Cardiac muscle cell (in vitro differentiated cells and primary cell): ENCODE measurements at regions not wholly inside any gene's neighbourhood (a gene's known extent, or its start where the extent isn't known, plus 50 kb on each side); places are given as distances from the start of the nearest gene placed in this dataset.

Experiments
- DNase-seq, 2 donors: peaks; one replicate each; pipeline versions ENCODE4 v3.0.0 to v3.0.0-alpha.2; 2010 to 2017; ENCODE audit warnings: low read depth in 1 of 2, low spot score in 1 of 2
- H3K27ac ChIP-seq: fragments of 200-600 bp; sonication (generic); 2 replicates; pipeline ENCODE4 v1.5.1; 2016
- H3K27me3 ChIP-seq: fragments of 200-600 bp; sonication (generic); 2 replicates; pipeline ENCODE4 v1.6.0; 2016; ENCODE audit warnings: control low read depth
- H3K36me3 ChIP-seq: fragments of 200-600 bp; sonication (generic); 2 replicates; pipeline ENCODE4 v1.5.1; 2016; ENCODE audit warnings: control low read depth
- H3K4me1 ChIP-seq: fragments of 200-600 bp; sonication (generic); 2 replicates; pipeline ENCODE4 v1.8.1; 2017; ENCODE audit warnings: low read depth, mild to moderate bottlenecking, mixed run types
- H3K4me3 ChIP-seq: fragments of 200-600 bp; sonication (generic); 2 replicates; pipeline ENCODE4 v1.5.1; 2016; ENCODE audit warnings: mild to moderate bottlenecking
- H3K9me3 ChIP-seq: fragments of 200-600 bp; sonication (generic); 2 replicates; pipeline ENCODE4 v1.5.1; 2017; ENCODE audit warnings: low read depth, mild to moderate bottlenecking, control low read depth
- CTCF ChIP-seq: IDR thresholded peaks from 2 replicates; pipeline ENCODE4 v1.5.1; 2012; ENCODE audit warnings: low read depth, mild to moderate bottlenecking, low read length

- H3K36me3 ChIP-seq = no peaks in the 10 kb centered on the region
- no peaks in the 10 kb centered on the region for H3K4me1 ChIP-seq
- no peak for DNase-seq
- no peaks in the 10 kb centered on the region for H3K9me3 ChIP-seq
- no peak for TF ChIP-seq CTCF
- H3K27ac ChIP-seq = no peak overlapping the region
- H3K27me3 ChIP-seq = no peaks in the 10 kb centered on the region
- H3K4me3 ChIP-seq = no peak overlapping the region
Measured at GRCh38 chr16:13426736-13427135, 493.2 kb upstream of the ERCC4 start.

GRCh38 chr16:13427943-13428342, 492.0 kb upstream of the ERCC4 start:
- H3K27ac ChIP-seq = no peak overlapping the region
- H3K36me3 ChIP-seq = no peaks in the 10 kb centered on the region
- no peaks in the 10 kb centered on the region for H3K4me1 ChIP-seq
- H3K9me3 ChIP-seq = no peaks in the 10 kb centered on the region
- H3K27me3 ChIP-seq = no peaks in the 10 kb centered on the region
- TF ChIP-seq CTCF = no peak
- H3K4me3 ChIP-seq = no peak overlapping the region
- no peak for DNase-seq

- DNase-seq = no peak
- Histone ChIP-seq H3K27ac (no peak overlapping the region), H3K4me3 (no peak overlapping the region), H3K4me1 (no peaks in the 10 kb centered on the region), H3K27me3 (no peaks in the 10 kb centered on the region), H3K9me3 (no peaks in the 10 kb centered on the region), H3K36me3 (no peaks in the 10 kb centered on the region)
- TF ChIP-seq CTCF = no peak
Measured at GRCh38 chr16:13429416-13429815, 490.5 kb upstream of the ERCC4 start.

- H3K4me1 ChIP-seq = no peaks in the 10 kb centered on the region
- H3K27me3 ChIP-seq = no peaks in the 10 kb centered on the region
- H3K9me3 ChIP-seq = no peaks in the 10 kb centered on the region
- TF ChIP-seq CTCF = no peak
- no peak overlapping the region for H3K4me3 ChIP-seq
- no peaks in the 10 kb centered on the region for H3K36me3 ChIP-seq
- no peak overlapping the region for H3K27ac ChIP-seq
- DNase-seq = no peak
Measured at GRCh38 chr16:13435415-13435814, 484.5 kb upstream of the ERCC4 start.

- DNase-seq = no peak
- no peaks in the 10 kb centered on the region for H3K36me3 ChIP-seq
- H3K27ac ChIP-seq = no peak overlapping the region
- H3K27me3 ChIP-seq = no peaks in the 10 kb centered on the region
- H3K4me3 ChIP-seq = no peak overlapping the region
- no peaks in the 10 kb centered on the region for H3K4me1 ChIP-seq
- no peaks in the 10 kb centered on the region for H3K9me3 ChIP-seq
- no peak for TF ChIP-seq CTCF
Measured at GRCh38 chr16:13435873-13436474, 484.0 kb upstream of the ERCC4 start.
